ENCODE measurements at regions not wholly inside any gene's neighbourhood (a gene's known extent, or its start where the extent isn't known, plus 50 kb on each side); places are given as distances from the start of the nearest gene placed in this dataset.
"Not testable (repeated sequence)": the region's sequence is repeated elsewhere in the genome, so short reads cannot be mapped to it uniquely, and the experiment has no call there.

GRCh38 chr12:112616469-112617152 is 174.9 kb upstream of the RPH3A start:
- no peak for DNase-seq

- no peak for DNase-seq
These were observed 174.4 kb upstream of the RPH3A start for GRCh38 chr12:112617153-112617505.

GRCh38 chr12:112627851-112628250 is 163.7 kb upstream of the RPH3A start:
- DNase-seq: no peak

DNA sequence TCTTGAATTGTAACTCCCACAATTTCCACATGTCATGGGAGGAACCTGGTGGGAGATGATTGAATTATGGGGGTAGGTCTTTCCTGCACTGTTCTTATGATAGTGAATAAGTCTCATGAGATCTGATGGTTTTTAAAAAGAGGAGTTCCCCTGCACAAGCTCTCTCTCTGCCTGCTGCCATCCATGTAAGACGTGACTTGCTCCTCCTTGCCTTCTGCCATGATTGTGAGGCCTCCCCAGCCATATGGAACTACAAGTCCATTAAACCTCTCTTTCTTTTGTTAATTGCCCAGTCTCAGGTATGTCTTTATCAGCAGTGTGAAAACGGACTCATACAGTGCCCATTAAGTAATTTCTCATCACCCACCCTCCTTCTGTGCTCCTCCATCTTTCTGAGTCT is 159.6 kb upstream of the RPH3A start:
- DNase-seq: not testable (repeated sequence)

DNA sequence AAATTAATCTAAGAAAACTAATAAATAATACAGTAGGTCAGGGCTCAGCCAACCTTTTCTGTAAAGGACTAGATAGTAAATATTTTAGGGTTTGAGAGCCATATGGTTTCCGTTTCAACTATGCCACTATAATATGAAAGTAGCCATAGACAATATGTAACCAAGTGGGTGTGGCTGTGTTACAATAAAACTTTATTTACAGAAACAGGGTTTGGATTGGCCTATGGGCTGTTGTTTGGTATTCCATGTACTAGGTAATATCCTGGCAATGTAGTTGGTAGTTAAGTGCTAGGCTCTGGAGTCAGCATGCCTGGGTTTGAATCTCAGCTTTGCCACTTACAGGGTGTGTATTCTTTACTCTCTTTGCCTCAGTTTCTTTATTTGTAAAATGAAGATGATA is 156.5 kb upstream of the RPH3A start:
- no peak for DNase-seq

- DNase-seq: no peak
These were observed 153.1 kb upstream of the RPH3A start for GRCh38 chr12:112638420-112638819.

DNA sequence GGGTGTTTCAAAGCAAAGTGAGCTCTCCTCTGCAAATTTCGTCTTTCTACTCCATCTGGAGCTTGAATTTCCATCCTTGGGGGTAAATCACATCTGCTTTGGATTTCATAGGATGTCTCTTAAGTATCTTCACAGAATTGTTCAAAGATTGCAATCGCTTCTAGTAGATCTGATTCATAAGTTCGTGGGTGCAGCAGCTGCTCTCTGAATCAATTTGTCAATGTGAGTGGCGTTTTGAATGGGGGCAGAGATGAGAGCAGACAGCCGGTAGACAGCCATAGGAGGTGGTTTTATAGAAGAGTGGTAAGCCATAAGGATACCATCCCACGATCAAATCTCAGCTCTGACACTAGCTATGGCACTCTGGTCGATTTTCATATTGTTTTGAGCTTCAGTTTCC is 146.0 kb upstream of the RPH3A start:
- DNase-seq: no peak

DNA sequence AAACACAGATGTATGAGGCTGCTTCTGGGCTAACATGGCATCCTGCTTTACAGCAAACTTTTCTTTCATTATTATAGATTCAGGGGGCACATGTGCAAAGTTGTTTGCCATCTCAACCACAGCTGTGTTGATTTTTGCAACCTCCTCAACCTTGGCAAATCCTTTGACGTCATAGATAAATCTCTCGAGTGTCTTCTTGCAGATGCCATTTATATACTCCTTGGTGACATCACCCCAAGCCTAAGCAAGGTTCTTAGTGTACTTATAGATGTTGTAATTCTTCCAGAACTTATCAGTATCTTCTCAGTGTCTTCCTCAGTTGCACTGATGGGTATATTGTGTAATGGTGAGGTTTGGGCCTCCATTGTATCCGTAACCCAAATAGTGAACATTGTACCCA is 135.4 kb upstream of the RPH3A start:
- DNase-seq: no peak

GRCh38 chr12:112664569-112664968 is 127.0 kb upstream of the RPH3A start:
- peak; percentile 39 for DNase-seq

- no peak for DNase-seq
These were observed 125.6 kb upstream of the RPH3A start for GRCh38 chr12:112665958-112666357.

DNA sequence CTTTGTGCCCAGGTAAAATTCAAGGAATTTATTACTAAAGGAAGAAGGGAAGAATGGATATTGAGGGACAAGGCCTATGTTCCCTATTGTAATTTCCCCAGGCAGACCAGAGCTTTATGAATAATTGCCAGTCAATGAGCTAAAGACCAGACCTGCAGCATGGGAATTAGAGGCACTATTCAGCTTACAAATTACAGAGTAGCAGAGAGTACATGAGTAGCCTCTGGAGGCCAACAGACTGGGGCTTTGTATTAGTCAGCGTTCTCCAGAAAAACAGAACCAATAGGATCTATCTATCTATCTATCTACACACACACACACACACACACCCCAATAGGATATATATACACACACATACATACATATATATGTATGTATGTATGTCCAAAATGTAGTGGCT is 120.0 kb upstream of the RPH3A start:
- no peak for DNase-seq

DNA sequence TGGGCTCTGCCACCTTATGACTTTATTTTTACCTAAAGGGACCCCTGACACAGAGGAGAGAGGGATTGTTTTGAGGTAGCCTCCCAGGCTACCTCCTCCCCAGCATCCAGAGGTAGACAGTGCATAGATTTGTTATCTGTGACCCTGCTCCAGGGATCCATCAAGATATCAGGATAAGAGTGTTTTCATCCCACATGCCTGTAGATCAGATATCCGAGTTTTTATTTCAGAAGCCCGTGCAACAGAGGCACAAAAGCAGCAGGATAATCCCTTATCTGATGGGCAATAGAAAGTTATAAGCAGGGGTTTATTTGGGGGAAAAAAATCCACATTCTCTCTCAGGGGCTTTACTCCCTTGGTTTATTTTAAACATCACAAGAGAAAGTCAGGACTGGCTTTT is 117.0 kb upstream of the RPH3A start:
- no peak for DNase-seq

DNA sequence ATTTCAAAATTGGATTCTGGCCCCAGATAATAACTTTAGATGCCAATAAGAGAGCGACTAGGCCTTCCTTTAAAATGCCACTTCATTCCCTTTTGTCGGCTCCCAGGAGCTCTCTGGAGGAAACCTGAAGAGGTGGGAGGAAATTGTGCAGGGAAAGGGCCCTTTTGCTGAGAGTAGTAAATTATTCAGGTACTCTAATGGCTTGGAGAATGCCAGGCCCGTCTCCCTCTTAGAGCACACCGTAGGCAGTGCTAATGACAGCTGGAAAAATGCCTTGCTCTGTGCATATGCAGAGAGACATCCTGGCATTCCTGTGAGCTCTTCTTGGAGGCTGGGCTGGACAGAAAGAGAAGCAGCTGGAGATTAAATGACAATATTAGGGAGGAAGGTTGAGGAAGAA is 115.0 kb upstream of the RPH3A start:
- DNase-seq: peak; percentile 4

GRCh38 chr12:112677050-112677765 is 114.3 kb upstream of the RPH3A start:
- DNase-seq: no peak

DNA sequence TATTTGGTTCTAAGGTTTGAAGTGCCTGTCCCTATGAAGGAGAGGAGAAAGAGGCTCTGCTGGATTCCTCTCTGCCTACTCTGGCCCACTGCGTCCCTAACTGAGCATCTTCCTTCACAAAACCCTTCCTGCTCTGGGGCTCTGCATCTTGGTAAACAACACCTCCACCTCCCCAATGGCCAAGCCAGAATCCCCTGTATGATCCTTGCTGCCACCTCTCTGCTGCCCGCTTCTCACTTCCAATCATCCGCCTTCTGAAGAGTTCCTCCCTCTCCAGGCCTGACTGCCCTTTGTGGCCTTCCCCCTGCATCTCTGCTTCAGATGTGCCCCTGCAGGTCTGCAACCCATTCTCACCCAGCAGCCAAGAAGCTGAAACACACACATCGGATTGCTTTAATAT is 110.6 kb upstream of the RPH3A start:
- DNase-seq: no peak

GRCh38 chr12:112682586-112682985 is 109.0 kb upstream of the RPH3A start:
- DNase-seq: no peak

GRCh38 chr12:112684742-112685141 is 106.8 kb upstream of the RPH3A start:
- DNase-seq: no peak

DNA sequence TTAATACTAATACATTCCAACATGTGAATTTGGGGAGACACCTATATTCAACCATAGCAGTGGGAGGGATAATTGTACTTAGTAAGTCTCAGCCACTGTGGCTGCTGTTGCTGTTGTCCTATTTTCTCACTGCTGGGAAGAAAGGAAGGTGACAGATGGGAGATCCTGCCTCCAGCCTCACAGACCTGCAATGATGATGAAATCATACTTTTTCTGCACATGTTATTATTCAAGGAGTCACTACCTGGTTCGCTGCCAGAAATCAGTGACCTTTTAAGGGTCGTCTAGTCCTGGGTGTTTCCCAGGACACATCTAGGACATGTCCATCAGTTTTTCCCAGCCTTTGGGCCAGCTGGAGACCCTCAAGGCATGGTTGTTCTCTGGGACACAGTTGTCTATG is 106.2 kb upstream of the RPH3A start:
- no peak for DNase-seq

GRCh38 chr12:112686373-112686772 is 105.2 kb upstream of the RPH3A start:
- DNase-seq: no peak

DNA sequence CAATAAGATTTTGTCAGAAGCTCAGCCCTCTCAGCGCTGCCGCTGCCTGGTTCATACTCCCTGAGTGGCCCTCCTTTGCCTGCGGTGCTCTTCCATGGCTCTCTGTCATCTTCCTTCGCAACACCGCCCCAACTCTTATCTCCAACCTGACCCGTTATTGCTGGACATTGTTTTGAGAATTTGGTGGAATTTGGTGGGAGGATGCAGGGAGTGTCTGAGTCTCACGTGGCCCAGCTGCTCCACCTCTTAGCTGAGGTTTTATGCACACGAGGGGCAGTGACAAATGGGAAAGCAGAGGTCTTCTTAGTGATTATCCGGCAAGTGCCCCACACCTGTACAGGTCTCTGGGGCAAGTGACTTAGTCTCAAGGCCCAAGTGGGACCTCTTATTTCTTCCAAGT is 97.5 kb upstream of the RPH3A start:
- no peak for DNase-seq

- DNase-seq: not testable (repeated sequence)
These were observed 94.1 kb upstream of the RPH3A start for GRCh38 chr12:112697441-112697840.

- no peak for DNase-seq
These were observed 86.4 kb upstream of the RPH3A start for GRCh38 chr12:112705037-112705632.

GRCh38 chr12:112710414-112710813 is 81.1 kb upstream of the RPH3A start:
- DNase-seq: no peak

DNA sequence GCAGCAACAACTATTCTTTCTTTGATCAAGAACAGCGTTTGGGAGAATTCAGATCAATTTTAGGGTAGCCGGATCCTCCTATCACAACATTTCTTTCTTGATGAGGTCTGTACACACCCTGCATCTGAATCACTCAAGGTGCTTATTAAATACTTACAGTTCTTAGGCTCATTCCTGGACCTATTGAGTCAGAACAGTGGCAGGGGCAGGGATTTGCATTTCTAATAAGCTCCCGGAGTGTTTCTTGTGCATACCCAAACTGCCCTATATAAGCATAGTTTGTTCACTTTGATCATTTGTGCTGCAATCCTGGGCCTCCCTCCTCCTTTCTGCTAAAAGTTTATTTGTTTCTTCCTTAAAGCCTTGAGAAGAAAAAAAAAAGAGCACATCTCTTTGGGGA is 80.5 kb upstream of the RPH3A start:
- no peak for DNase-seq

Data from left kidney (tissue), 1 donor.